ENCODE measurements at regions not wholly inside any gene's neighbourhood (a gene's known extent, or its start where the extent isn't known, plus 50 kb on each side); places are given as distances from the start of the nearest gene placed in this dataset.

DNA sequence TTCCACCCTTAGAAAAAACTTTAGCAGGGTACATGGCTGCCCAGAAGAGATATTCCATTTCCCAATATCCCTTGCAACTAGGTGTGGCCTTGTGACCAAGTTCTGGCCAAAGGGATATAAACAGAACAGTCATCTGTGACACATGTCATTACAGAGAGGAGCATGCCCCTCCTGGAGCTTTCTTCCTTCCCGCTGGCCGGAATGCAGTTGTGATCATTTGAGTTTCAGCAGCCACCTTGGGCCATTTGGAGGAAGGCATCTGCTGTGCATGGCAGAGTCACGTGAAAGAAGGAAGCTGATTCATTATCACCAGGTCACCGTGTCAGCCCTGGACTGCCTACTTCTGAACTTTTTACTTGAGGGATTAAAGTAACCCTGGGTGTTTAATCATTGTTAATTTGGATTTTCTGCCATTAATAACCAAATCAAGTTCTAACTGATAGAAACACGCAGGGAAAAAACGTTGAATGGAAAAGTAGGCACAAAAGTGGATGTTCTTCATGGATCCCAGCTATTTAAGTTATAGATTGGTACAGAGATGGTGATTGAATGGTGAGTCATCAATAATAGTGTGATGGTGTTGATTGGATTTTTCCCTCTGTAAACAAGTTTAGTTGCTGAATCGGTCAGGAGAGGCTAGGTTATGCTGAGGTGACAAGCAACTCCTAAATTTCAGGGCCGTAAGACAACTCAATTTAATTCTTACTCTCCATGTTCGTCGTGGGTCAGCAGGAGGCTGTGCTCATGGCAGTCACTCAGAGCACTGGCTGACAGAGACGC lies 80.7 kb upstream of the CCDC167 start:
- H3K4me1 ChIP-seq = no peaks in the 10 kb centered on the region
- TF ChIP-seq EP300 (IDR thresholded peaks at IDR 0.05) = no peak
- TF ChIP-seq, protein P1, sequence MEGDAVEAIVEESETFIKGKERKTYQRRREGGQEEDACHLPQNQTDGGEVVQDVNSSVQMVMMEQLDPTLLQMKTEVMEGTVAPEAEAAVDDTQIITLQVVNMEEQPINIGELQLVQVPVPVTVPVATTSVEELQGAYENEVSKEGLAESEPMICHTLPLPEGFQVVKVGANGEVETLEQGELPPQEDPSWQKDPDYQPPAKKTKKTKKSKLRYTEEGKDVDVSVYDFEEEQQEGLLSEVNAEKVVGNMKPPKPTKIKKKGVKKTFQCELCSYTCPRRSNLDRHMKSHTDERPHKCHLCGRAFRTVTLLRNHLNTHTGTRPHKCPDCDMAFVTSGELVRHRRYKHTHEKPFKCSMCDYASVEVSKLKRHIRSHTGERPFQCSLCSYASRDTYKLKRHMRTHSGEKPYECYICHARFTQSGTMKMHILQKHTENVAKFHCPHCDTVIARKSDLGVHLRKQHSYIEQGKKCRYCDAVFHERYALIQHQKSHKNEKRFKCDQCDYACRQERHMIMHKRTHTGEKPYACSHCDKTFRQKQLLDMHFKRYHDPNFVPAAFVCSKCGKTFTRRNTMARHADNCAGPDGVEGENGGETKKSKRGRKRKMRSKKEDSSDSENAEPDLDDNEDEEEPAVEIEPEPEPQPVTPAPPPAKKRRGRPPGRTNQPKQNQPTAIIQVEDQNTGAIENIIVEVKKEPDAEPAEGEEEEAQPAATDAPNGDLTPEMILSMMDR (IDR thresholded peaks at IDR 0.05) = no peak
- TF ChIP-seq POLR2A (IDR thresholded peaks at IDR 0.05) = no peak
- TF ChIP-seq POLR2AphosphoS5 (IDR thresholded peaks at IDR 0.05) = no peak
- no peaks in the 10 kb centered on the region for H3K36me3 ChIP-seq
- ATAC-seq (ENCODE audit: low FRiP score in 2 of 2) (no peak), DNase-seq (no peak)
- H3K27me3 ChIP-seq = no peaks in the 10 kb centered on the region
- no peak overlapping the region for H3K4me3 ChIP-seq
- no peaks in the 10 kb centered on the region for H3K9me3 ChIP-seq
- H3K27ac ChIP-seq = no peak overlapping the region
- WGBS, 2 donors = 81 to 84% methylated on average over 9 to 11 of the region's 11 CpGs

DNA sequence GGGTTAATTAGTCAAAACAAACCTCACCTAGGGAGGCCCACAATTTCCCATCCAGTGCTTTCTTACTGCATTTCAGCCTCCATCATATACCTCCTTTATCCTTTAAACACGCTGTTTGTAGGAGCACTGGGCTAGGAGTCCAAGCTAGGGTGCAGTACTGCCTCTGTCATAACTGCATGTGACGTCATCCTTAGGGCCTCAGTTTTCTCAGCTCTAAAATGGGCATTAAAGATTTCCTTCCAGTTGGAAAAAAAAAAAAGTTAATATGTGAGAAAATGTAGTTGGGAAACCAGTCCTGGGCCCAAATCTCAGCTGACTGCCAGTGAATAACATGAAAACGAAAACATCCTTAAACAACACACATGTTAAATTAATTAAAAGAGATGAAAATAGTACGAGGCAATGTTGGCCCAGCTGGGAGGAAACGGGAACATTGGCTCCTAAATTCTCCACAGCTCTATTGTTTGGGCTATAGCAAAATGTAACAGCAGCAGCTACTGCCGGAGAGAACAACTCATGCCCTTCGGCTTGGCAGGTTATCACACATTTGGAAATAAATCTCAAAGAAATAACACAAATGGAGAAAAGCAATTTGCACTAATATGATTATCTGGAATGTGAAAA lies 79.9 kb upstream of the CCDC167 start:
- Histone ChIP-seq H3K36me3 (no peaks in the 10 kb centered on the region), H3K4me3 (no peak overlapping the region), H3K4me1 (no peaks in the 10 kb centered on the region), H3K9me3 (no peaks in the 10 kb centered on the region), H3K27me3 (no peaks in the 10 kb centered on the region), H3K27ac (no peak overlapping the region)
- TF ChIP-seq, protein P1 (IDR thresholded peaks at IDR 0.05) = no peak
- TF ChIP-seq POLR2AphosphoS5 (IDR thresholded peaks at IDR 0.05) (no peak), EP300 (IDR thresholded peaks at IDR 0.05) (no peak), POLR2A (IDR thresholded peaks at IDR 0.05) (no peak)
- WGBS, 2 donors = 78 to 84% methylated on average over 7 of the region's 7 CpGs
- DNase-seq = no peak
- no peak for ATAC-seq (ENCODE audit: low FRiP score in 2 of 2)

DNA sequence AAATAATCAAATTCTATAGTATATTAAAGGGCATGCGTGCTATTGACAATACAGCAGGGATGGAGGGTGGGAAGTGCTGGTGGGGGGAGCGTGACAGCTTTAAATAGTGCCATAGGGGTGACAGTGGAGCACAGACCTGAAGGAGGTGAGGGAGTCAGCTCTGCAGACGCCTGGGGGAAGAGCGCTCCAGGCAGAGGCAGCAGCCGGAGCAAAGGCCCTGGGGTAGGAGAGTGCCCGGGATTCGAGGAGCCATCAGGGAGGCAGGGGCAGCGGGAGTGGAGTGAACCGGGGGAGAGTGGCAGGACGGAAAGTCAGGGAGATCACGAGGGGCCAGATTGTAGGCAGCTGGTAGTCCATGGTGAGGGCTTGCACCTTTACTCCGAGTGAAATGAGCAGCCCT lies 78.4 kb upstream of the CCDC167 start:
- Histone ChIP-seq H3K4me1 (no peaks in the 10 kb centered on the region), H3K4me3 (no peak overlapping the region), H3K9me3 (no peaks in the 10 kb centered on the region), H3K36me3 (no peaks in the 10 kb centered on the region), H3K27me3 (no peaks in the 10 kb centered on the region), H3K27ac (no peak overlapping the region)
- 89 to 90% methylated on average over 12 of the region's 12 CpGs for WGBS, 2 donors
- ATAC-seq (ENCODE audit: low FRiP score in 2 of 2) (no peak), DNase-seq (no peak)
- TF ChIP-seq POLR2AphosphoS5 (IDR thresholded peaks at IDR 0.05) = no peak
- TF ChIP-seq, protein P1 (IDR thresholded peaks at IDR 0.05) = no peak
- no peak for TF ChIP-seq EP300 (IDR thresholded peaks at IDR 0.05)
- no peak for TF ChIP-seq POLR2A (IDR thresholded peaks at IDR 0.05)

DNA sequence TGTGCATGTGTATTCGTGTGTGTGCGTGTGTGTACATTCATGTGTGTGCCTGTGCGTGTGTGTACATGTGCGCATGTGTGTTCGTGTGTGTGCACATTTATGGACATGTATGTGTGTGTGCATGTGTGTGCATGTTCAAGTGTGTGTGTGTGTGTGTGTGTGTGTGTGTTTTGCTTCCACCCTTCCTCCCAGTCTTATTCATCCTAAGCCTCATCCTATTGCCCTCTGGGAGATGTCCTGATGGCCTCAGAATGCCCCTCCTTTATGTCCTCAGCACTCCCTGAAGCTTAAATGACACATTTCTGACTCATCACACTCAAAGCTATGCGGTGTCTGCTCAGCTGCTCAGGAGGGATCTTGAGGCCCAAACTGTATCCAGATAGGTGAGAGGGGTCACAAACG lies 76.6 kb upstream of the CCDC167 start:
- ATAC-seq (ENCODE audit: low FRiP score in 2 of 2) = no peak
- WGBS, 2 donors = 78 to 82% methylated on average over 7 of the region's 7 CpGs
- DNase-seq = no peak
- Histone ChIP-seq H3K27me3 (no peaks in the 10 kb centered on the region), H3K27ac (no peak overlapping the region), H3K9me3 (no peaks in the 10 kb centered on the region), H3K4me1 (no peaks in the 10 kb centered on the region), H3K4me3 (no peak overlapping the region), H3K36me3 (no peaks in the 10 kb centered on the region)
- no peak for TF ChIP-seq POLR2A (IDR thresholded peaks at IDR 0.05)
- TF ChIP-seq, protein P1 (IDR thresholded peaks at IDR 0.05) = no peak
- TF ChIP-seq EP300 (IDR thresholded peaks at IDR 0.05) = no peak
- no peak for TF ChIP-seq POLR2AphosphoS5 (IDR thresholded peaks at IDR 0.05)
